ENCODE measurements at regions not wholly inside any gene's neighbourhood (a gene's known extent, or its start where the extent isn't known, plus 50 kb on each side); places are given as distances from the start of the nearest gene placed in this dataset.

GRCh38 chr9:581673-582497 lies 259.6 kb upstream of the DMRT1 start:
- no peak overlapping the region for H3K4me2 ChIP-seq (ENCODE audit: control insufficient read depth, insufficient read depth)
- ChIA-PET RAD21 (ENCODE audit: unreplicated experiment) (no interaction called here), POLR2A (no interaction called here), SMC1A (ENCODE audit: uncharacterized antibody, unreplicated experiment) (interaction anchor here (0.5 kb wide), 1 partner anchor 180 kb away, joined by 3 read pairs; no protein-coding TSS in a partner anchor), CTCF (interaction anchor here (0.8 to 1.5 kb wide), 5 partner anchors 225 to 428 kb away, joined by 3 to 6 read pairs (median 3); no protein-coding TSS in a partner anchor)
- H3K9ac ChIP-seq (ENCODE audit: control insufficient read depth, insufficient read depth, low read length) = no peak overlapping the region
- H3K4me3 ChIP-seq = no peak overlapping the region
- no peak for FAIRE-seq
- WGBS (ENCODE audit: insufficient coverage, insufficient replicate concordance, low lambda C conversion rate, missing lambda C conversion rate) = 11% methylated on average over 7 of the region's 7 CpGs
- no peaks in the 10 kb centered on the region for H3K4me1 ChIP-seq (ENCODE audit: control insufficient read depth, insufficient read depth, low read length)
- no peaks in the 10 kb centered on the region for H3K27me3 ChIP-seq (replicated peaks in 1 of 2; ENCODE audit: control insufficient read depth in 2 of 2, insufficient read depth in 2 of 2, low read length in 1 of 2)
- H3K9me3 ChIP-seq (replicated peaks; ENCODE audit: control insufficient read depth, insufficient read depth, low read length) = no peaks in the 10 kb centered on the region
- no peaks in the 10 kb centered on the region for H3K36me3 ChIP-seq (ENCODE audit: control insufficient read depth in 2 of 2, insufficient read depth in 2 of 2, low read length in 1 of 2)
- intact Hi-C loops (cut with micrococcal nuclease; ENCODE audit: unreplicated experiment) = no loop called here
- BruUV-seq (replicated peaks) = no TSS peak
- H4K20me1 ChIP-seq (ENCODE audit: control insufficient read depth, insufficient read depth) = no peaks in the 10 kb centered on the region
- no peak overlapping the region for H3K27ac ChIP-seq (ENCODE audit: control insufficient read depth, insufficient read depth)
- in situ Hi-C loops (cut with MboI) = no loop called here
- no peak for DNase-seq (ENCODE audit: low read depth, low spot score)
- no peaks in the 10 kb centered on the region for H3K79me2 ChIP-seq (ENCODE audit: control insufficient read depth, insufficient read depth, low read length)
- no peak overlapping the region for H2AFZ ChIP-seq (ENCODE audit: control insufficient read depth, low read depth, low read length)
- TF ChIP-seq SMC3 (IDR thresholded peaks at IDR 0.05; ENCODE audit: borderline replicate concordance, low read length) (peak; percentile 28; the same call in 1 of the 2 replicates), SUZ12 (IDR thresholded peaks at IDR 0.05; ENCODE audit: unreplicated experiment) (no peak), CBX3 (IDR thresholded peaks at IDR 0.05; ENCODE audit: borderline replicate concordance, low read depth) (no peak), RFX5 (IDR thresholded peaks at IDR 0.05; ENCODE audit: low read depth, low read length) (no peak), POLR2AphosphoS5 (IDR thresholded peaks at IDR 0.05; ENCODE audit: low read length) (no peak), RUNX3 (IDR thresholded peaks at IDR 0.05; ENCODE audit: low read length) (no peak), TCF3 (IDR thresholded peaks at IDR 0.05; ENCODE audit: borderline replicate concordance, insufficient read depth, low read depth, low read length) (no peak)
- TF ChIP-seq, protein P1, sequence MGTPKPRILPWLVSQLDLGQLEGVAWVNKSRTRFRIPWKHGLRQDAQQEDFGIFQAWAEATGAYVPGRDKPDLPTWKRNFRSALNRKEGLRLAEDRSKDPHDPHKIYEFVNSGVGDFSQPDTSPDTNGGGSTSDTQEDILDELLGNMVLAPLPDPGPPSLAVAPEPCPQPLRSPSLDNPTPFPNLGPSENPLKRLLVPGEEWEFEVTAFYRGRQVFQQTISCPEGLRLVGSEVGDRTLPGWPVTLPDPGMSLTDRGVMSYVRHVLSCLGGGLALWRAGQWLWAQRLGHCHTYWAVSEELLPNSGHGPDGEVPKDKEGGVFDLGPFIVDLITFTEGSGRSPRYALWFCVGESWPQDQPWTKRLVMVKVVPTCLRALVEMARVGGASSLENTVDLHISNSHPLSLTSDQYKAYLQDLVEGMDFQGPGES (IDR thresholded peaks at IDR 0.05) = no peak
- TF ChIP-seq, protein P2, sequence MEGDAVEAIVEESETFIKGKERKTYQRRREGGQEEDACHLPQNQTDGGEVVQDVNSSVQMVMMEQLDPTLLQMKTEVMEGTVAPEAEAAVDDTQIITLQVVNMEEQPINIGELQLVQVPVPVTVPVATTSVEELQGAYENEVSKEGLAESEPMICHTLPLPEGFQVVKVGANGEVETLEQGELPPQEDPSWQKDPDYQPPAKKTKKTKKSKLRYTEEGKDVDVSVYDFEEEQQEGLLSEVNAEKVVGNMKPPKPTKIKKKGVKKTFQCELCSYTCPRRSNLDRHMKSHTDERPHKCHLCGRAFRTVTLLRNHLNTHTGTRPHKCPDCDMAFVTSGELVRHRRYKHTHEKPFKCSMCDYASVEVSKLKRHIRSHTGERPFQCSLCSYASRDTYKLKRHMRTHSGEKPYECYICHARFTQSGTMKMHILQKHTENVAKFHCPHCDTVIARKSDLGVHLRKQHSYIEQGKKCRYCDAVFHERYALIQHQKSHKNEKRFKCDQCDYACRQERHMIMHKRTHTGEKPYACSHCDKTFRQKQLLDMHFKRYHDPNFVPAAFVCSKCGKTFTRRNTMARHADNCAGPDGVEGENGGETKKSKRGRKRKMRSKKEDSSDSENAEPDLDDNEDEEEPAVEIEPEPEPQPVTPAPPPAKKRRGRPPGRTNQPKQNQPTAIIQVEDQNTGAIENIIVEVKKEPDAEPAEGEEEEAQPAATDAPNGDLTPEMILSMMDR (IDR thresholded peaks at IDR 0.05 in 2 of 3, conservative IDR thresholded peaks at IDR 0.05 in 1 of 3; ENCODE audit: control insufficient read depth in 2 of 3, extremely low read depth in 1 of 3, insufficient read depth in 1 of 3, low read depth in 3 of 3, low read length in 3 of 3) = peak in 1 of 3 experiments; percentile 58; a peak in 3 of 6 replicates
- TF ChIP-seq, protein P3, sequence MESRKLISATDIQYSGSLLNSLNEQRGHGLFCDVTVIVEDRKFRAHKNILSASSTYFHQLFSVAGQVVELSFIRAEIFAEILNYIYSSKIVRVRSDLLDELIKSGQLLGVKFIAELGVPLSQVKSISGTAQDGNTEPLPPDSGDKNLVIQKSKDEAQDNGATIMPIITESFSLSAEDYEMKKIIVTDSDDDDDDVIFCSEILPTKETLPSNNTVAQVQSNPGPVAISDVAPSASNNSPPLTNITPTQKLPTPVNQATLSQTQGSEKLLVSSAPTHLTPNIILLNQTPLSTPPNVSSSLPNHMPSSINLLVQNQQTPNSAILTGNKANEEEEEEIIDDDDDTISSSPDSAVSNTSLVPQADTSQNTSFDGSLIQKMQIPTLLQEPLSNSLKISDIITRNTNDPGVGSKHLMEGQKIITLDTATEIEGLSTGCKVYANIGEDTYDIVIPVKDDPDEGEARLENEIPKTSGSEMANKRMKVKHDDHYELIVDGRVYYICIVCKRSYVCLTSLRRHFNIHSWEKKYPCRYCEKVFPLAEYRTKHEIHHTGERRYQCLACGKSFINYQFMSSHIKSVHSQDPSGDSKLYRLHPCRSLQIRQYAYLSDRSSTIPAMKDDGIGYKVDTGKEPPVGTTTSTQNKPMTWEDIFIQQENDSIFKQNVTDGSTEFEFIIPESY (IDR thresholded peaks at IDR 0.05) = no peak
- TF ChIP-seq, protein P4, sequence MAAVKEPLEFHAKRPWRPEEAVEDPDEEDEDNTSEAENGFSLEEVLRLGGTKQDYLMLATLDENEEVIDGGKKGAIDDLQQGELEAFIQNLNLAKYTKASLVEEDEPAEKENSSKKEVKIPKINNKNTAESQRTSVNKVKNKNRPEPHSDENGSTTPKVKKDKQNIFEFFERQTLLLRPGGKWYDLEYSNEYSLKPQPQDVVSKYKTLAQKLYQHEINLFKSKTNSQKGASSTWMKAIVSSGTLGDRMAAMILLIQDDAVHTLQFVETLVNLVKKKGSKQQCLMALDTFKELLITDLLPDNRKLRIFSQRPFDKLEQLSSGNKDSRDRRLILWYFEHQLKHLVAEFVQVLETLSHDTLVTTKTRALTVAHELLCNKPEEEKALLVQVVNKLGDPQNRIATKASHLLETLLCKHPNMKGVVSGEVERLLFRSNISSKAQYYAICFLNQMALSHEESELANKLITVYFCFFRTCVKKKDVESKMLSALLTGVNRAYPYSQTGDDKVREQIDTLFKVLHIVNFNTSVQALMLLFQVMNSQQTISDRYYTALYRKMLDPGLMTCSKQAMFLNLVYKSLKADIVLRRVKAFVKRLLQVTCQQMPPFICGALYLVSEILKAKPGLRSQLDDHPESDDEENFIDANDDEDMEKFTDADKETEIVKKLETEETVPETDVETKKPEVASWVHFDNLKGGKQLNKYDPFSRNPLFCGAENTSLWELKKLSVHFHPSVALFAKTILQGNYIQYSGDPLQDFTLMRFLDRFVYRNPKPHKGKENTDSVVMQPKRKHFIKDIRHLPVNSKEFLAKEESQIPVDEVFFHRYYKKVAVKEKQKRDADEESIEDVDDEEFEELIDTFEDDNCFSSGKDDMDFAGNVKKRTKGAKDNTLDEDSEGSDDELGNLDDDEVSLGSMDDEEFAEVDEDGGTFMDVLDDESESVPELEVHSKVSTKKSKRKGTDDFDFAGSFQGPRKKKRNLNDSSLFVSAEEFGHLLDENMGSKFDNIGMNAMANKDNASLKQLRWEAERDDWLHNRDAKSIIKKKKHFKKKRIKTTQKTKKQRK (IDR thresholded peaks at IDR 0.05; ENCODE audit: low read depth, low read length) = no peak
- peak; percentile 84 for ATAC-seq

All from GM12878 (cell line).